ENCODE measurements at regions not wholly inside any gene's neighbourhood (a gene's known extent, or its start where the extent isn't known, plus 50 kb on each side); places are given as distances from the start of the nearest gene placed in this dataset.

GRCh38 chrX:21126661-21127060 is 247.6 kb upstream of the CNKSR2 start:
- TF ChIP-seq CTCF (conservative IDR thresholded peaks at IDR 0.05; ENCODE audit: low read depth, low read length): no peak
- no peak overlapping the region for H3K4me3 ChIP-seq (ENCODE audit: low read depth, low read length)
- DNase-seq (ENCODE audit: low read depth): no peak

GRCh38 chrX:21131346-21131745 is 242.9 kb upstream of the CNKSR2 start:
- H3K4me3 ChIP-seq (ENCODE audit: low read depth, low read length): no peak overlapping the region
- TF ChIP-seq CTCF (conservative IDR thresholded peaks at IDR 0.05; ENCODE audit: low read depth, low read length): no peak
- DNase-seq (ENCODE audit: low read depth): no peak

- H3K4me3 ChIP-seq (ENCODE audit: low read depth, low read length): no peak overlapping the region
- no peak for DNase-seq (ENCODE audit: low read depth)
- TF ChIP-seq CTCF (conservative IDR thresholded peaks at IDR 0.05; ENCODE audit: low read depth, low read length): no peak
Measured at GRCh38 chrX:21131786-21132185, 242.4 kb upstream of the CNKSR2 start.

- no peak for DNase-seq (ENCODE audit: low read depth)
- no peak overlapping the region for H3K4me3 ChIP-seq (ENCODE audit: low read depth, low read length)
- TF ChIP-seq CTCF (conservative IDR thresholded peaks at IDR 0.05; ENCODE audit: low read depth, low read length): no peak
Measured at GRCh38 chrX:21132686-21133393, 241.4 kb upstream of the CNKSR2 start.

- DNase-seq (ENCODE audit: low read depth): no peak
- TF ChIP-seq CTCF (conservative IDR thresholded peaks at IDR 0.05; ENCODE audit: low read depth, low read length): no peak
- H3K4me3 ChIP-seq (ENCODE audit: low read depth, low read length): no peak overlapping the region
Measured at GRCh38 chrX:21150208-21150607, 224.0 kb upstream of the CNKSR2 start.

- no peak overlapping the region for H3K4me3 ChIP-seq (ENCODE audit: low read depth, low read length)
- no peak for TF ChIP-seq CTCF (conservative IDR thresholded peaks at IDR 0.05; ENCODE audit: low read depth, low read length)
- DNase-seq (ENCODE audit: low read depth): no peak
Measured at GRCh38 chrX:21151051-21151450, 223.2 kb upstream of the CNKSR2 start.

- TF ChIP-seq CTCF (conservative IDR thresholded peaks at IDR 0.05; ENCODE audit: low read depth, low read length): no peak
- no peak for DNase-seq (ENCODE audit: low read depth)
- no peak overlapping the region for H3K4me3 ChIP-seq (ENCODE audit: low read depth, low read length)
Measured at GRCh38 chrX:21153033-21153432, 221.2 kb upstream of the CNKSR2 start.
